GM21737 (cell line): ENCODE measurements at regions not wholly inside any gene's neighbourhood (a gene's known extent, or its start where the extent isn't known, plus 50 kb on each side); places are given as distances from the start of the nearest gene placed in this dataset.
"Not testable (repeated sequence)": the region's sequence is repeated elsewhere in the genome, so short reads cannot be mapped to it uniquely, and the experiment has no call there.

ENCODE experiments used
- ATAC-seq: cut with Tn5 transposase; IDR thresholded peaks from one replicate; pipeline ENCODE4 v1.9.1; 2021; ENCODE audit warnings: mild to moderate bottlenecking, moderate library complexity; ENCODE audit not compliant: unreplicated experiment

DNA sequence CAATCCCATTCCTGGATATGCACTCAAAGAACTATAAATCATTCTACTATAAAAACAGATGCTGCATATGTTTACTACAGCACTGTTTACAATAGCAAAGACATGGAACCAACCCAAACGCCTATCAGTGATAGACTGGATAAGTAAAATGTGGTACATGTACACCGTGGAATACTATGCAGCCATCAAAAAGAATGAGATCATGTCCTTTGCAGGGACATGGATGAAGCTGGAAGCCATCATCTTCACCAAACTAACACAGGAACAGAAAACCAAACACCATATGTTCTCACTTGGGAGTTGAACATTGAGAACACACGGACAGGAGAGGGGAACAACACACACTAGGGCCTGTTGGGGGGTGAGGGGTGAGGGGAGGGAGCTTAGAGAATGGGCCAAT is 274.9 kb upstream of the KIAA1217 start:
- ATAC-seq, result not testable (repeated sequence)

DNA sequence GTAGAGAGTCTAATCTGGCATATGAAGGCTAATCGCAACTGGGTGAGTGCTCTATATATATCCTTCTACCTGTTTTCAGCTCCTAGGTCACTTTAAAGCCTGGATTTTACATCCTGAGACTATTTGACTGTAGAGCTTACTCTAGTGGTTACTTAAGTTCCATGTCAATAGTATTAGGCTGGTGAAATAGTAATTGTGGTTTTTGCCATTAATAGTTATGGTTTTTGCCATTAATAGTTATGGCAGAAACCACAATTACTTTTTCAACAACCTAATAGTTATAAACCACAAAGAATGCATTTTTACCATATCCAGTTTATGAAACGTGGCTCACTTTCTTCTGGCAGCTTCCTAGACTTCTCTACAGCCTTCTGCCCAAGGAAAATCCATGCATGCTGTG is 263.1 kb upstream of the KIAA1217 start:
- ATAC-seq, result no peak

DNA sequence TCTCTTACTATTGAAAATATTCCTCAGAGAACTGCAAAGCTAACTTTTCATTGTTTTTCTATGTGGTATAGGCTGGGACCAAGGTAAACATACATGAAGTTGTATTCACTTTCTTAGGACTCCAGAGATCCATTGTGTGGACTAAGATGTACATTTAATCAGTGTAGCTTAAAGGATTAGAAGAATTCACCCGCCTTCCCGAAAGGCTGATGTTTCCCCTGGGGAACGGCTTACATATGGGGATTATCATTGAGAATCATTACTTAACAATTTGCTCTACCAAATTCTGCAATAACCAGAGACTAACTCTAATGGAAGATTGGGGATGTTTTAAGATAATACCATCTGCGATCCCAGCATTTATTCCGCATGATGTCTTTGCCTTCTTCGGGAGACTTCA is 257.1 kb upstream of the KIAA1217 start:
- no peak for ATAC-seq

DNA sequence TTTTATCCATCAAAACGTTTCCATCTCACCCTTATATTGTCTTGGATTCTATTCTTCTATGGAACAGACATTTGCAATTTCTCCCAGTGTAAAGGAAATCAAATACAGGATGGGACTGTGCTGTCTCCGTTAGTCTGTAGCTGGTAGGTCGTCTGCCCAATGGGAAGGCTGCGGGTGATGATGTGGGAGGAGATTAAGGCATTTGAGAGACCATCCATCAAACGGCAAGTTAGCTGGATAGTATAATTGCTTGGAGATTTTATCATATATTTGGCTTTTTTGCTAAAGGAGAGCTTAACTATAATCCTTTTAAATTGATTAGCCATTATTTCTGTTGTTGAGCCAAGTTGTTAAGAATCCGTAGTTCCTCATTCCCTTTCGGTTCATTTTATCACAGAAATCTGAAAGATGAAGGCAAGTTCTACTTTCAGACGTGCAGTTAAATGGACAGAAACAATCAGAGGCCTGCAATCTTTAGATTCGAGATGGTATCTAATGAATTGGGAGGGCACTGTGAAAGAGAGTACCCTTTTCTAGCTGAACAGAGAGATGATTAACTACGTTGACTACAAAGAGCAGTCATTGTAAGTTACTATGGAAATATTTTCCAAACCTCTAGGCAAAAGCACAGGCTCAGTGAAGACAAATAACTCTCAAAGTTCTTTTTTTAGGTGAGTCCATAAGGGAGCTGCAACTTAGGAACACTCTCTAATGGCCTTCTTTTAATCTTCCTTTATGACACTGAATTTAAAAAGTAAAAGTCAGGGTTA is 253.3 kb upstream of the KIAA1217 start:
- no peak for ATAC-seq

DNA sequence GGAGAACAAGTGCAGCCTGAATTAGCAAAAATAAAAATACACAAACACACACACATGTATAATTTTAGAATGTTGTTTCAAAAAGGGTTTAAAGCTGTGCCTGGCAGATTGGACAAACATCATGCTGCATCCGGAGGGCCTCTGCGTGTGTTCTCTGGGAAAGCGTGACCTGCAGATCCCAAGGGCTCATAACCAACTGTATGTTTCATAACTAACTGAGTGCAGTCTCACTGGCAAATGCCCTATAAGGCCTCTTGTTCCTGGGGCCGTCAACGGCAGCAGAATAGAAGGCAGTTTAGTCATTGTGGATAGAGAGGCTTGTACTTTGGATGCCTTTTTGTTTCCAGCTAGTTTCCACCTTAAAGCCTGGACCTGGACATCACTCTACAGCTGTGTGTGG is 243.8 kb upstream of the KIAA1217 start:
- ATAC-seq, result no peak

DNA sequence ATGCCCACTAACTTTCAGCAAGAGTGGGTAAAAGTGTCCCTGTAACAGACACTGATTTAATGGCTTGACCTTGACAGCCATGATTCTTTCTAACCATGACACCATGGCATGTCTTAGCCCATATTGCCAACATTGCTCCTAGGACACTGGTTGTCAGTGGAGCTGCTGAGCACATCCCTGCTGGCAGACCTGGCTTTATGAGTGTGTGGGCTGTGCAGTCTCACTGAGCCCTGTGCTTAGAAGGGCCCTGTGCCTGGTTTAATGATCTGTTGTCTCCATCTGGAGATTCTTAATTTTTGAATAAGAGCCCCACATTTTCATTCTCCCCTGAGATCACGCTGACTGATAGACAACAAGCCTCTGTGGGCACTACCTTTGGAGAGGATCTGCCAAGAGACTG is 243.1 kb upstream of the KIAA1217 start:
- ATAC-seq, result no peak

DNA sequence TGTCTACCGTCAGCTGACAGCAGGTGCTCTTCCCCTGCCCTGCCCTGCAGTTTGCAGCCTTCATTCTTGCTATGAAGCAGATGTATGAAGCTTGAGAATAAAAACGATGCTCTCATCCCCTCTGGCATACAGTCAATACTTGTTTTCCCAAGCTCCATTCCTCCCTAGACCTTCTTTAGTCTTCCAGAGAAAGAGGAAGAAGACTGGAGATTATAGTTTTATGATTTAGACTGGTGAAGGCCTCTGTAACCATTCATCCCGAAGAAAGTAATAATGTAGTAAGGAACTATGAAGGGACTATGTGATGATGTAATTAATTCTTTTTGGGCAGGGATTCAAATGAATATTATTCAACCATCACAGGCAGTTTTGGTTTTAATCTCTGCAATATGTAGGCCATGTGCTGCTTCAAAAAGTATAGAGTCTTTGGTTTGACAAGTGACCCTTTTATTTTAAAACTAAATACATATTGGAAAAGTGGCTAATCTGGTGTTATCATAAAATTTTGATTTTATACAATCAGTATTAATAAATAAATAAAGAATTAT is 242.4 kb upstream of the KIAA1217 start:
- no peak for ATAC-seq

DNA sequence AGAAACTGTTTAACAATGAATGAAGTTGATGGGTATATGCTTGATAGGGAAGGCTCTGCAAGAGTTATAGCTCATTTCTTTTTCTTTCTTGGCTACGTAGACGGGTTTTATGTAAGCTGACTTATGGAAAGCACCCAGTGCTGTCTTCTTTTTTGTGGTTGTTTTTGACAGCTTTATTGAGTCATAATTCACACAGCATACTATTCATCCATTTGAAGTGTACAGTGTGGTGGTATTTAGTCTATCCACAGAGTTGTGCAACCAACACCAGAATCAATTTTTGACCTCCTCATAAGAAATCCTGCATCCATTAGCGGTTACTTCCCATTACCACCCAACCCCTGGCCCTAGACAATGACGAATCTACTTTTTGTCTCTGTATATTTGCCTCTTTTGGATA is 240.6 kb upstream of the KIAA1217 start:
- no peak for ATAC-seq

DNA sequence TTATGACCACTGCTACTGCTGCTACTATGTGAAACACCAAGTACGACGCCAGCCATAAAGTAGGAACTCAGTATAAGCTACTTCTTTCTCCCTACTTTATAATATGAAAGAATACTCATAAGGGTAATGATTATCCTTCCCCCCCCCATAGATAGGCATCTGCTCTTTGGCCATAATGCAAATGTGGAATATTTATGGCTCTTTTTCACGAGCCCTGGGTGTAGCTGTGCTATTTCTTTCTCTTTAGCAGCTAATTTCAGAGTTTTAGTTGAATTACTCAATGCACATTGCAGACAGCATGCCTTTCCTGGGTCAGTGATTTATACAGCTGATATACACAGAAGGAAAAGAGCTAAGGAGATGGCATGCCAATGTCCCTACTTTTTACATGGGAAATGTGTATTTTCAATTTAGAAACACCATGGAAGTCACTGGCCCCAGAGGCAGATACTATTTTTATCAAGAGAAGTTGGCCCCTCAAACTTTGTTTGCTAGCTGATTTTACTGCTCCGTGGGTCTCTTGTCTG is 234.1 kb upstream of the KIAA1217 start:
- no peak for ATAC-seq

DNA sequence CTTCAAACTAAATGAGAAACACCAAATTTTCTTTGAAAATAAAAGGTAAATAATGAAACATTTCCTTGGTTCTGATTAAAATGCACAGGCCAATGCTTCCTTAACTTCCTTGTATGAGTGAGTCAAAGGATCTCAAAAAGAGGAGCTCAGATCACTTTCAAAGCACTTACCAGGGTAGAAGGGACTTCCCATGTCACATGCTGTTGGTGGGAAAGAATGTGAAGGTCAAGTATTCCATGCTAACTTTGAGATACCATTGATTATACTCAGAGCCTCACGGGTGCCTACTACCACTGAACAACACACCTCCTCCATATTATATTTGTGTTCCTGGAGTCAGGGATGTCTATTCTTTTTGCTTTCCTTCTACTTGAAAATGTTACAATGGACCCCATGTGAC is 233.5 kb upstream of the KIAA1217 start:
- ATAC-seq, result no peak

DNA sequence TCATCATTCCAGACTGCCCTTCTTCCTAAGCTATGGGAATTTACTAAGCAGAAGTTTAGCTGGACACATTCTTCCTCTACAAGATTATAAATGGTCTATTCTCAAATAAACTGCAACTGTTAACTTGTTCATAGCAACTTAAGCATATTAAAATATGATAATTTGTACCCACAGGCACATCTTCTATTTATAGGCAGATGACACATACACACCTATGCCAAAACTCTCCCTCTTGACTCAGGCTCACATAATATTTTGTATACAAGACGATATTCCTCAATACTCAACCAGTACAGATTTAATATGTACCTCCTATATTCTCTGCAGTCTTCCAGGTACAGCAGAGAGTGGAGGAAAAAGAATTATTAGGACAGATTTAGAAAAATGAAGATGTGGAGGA is 232.7 kb upstream of the KIAA1217 start:
- ATAC-seq, result no peak

DNA sequence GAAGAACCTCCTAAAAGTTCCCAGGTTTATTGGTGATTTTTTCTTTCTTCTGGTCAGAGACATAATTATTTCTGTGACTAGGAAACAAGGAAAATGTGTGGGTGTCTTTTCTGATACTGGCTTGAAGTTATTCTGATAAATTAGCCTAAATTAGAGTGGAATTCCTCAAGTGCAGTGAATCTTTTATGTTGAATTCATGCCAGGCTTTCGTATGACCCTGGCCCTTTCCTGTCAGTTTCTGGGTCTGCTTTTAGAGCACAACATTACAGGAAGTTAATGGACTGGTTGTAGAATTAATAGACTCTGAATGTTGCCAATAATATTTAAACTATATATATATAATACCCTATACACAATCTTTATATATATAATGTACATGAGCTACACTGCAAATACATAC is 230.6 kb upstream of the KIAA1217 start:
- ATAC-seq, result no peak

DNA sequence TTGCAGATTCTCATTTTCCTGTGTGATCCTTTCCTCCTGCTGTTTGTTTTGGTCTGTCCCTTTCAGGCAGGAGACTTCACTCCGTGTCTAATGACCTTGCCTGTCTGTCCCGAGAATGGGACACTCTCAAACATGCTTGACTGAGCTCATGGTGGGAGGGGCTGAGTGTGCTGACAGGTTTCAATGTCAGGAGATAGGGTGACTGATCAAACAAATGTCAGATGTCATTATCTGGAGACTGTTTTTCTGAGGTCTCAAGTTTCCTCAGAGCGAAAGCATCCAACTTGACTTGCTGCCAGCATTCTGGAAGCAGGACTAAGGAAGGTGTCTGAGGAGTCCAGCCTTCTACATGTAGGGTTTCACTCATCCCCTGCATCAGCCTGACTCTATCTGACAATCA is 228.8 kb upstream of the KIAA1217 start:
- ATAC-seq, result no peak

DNA sequence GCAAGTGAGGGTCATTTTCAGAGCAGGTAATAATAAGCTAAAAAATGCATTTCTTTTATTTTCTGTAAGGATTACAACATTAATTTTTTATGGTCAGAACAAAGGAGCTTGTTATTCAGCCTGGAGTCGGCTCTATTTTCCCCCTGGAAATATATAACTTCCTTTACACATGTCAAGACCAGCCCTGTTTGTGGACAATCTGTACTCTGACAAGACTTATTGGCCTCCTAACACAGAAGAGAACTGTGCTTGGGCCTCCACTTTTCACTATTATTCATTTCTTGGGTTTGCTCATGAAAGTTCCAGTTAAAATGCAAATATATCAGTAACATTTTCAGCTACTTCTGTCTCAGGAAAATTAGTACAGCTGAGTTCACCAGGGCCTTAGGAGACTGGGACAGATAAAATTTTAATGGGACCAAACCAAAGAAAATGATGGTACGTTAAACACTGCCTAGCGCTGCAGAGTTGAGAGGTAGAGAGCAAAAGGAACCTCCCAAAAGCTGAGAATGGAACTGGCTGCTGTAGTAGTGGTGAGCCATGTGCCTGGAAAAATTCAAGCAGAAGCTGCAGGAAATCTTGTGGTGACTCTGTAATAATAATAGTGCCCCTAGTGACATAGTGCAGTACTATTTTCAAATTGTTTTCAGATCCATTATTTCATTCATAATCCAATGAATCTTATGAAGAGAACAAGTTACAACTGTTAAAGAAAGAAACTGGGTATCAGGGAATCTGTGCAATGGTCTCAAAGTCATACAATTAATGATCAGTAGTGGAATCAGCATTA is 227.2 kb upstream of the KIAA1217 start:
- no peak for ATAC-seq

DNA sequence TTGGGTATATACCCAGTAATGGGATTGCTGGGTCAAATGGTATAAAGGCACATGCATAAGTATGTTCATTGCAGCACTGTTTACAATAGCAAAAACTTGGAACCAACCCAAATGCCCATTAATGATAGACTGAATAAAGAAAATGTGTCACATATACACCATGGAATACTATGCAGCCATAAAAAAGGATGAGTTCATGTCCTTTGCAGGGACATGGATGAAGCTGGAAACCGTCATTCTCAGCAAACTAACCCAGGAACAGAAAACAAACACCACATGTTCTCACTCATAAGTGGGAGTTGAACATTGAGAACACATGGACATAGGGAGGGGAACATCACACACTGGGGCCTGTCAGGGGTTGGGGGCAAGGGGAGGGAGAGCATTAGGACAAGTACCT is 224.5 kb upstream of the KIAA1217 start:
- not testable (repeated sequence) for ATAC-seq

DNA sequence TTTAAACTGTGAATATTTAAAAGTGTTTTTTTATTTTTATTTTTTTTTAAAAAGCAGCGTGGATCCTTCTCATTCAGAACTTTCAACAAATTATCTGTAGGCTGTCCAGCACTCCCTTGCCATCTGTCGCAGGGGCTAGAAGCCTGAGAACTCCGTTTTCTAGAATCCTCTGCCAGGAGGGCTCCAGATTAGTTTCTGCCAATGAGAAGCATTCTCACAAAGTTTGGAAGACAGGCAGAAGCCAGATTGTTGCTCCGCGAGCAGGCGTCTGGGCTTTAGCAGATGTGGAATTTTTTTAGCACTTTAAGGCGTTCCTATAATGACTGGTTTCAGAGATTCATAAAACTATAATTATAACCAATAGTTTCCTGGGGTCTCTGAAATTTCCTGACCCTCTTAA is 220.9 kb upstream of the KIAA1217 start:
- no peak for ATAC-seq

DNA sequence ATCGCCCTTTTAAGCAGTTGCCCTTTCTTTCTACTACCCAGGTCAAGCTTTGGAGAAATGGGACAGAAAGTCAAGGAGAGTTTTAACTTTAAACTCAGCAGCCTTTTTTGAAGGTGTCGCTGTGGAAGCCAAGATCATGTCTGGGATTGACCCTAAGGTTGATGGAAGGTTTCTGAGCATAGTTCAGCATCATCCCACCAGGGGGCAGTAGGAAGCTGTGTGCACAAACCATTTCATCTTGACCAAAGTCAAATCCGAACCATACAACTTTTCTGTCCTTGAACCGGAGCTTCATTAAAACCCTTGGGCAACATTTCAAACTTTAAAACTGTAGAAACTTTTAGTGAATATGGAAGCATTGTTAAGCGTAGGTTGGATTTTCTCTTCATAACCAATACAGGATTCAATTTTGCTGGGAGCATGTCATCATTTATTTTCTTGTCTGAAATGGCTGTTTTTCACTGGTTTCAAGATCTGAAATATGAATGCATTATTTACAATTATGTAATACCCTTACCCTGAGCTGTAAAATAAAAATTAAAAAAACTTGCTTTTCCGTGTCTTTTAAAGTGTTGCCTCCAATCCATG is 214.4 kb upstream of the KIAA1217 start:
- ATAC-seq, result no peak

DNA sequence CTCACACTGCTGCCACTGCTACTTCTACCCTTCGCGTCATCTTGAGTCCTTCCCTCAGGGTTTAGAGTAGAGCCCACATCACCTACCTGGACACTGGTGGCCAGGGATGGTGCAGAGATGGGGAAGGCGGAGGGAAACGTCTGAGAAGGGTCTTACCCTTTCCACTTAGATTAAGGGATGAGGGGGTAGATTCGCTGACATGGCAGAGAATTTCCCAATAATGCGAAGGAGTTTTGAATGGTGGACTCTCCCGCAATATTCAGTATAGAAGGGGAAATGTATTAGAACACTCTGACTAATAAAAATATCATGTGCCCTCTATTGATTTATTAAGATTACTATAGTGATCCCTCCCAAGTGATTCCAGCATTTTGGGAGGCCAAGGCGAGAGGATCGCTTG is 209.5 kb upstream of the KIAA1217 start:
- ATAC-seq, result no peak

DNA sequence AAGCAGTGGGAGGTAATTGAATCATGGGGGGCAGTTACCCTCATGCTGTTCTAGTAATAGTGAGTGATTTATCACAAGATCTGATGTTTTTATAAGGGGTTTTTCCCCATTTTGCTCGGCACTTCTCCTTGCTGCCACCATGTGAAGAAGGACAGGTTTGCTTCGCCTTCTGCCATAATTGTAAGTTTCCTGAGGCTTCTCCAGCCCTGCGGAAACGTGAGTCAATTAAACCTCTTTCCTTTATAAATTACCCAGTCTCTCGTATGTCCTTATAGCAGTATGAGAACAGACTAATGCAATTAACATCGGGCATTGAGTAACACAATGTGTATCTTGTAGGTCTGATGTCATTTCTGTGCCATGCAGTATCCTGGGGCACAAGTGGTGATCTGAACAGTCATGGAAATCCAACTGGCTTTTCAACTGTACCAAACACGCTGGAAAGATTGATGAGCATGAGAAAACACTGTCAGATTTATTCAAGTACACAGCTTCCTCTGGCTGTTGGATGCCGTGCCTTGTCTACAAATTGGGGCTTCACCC is 208.6 kb upstream of the KIAA1217 start:
- ATAC-seq, result no peak

DNA sequence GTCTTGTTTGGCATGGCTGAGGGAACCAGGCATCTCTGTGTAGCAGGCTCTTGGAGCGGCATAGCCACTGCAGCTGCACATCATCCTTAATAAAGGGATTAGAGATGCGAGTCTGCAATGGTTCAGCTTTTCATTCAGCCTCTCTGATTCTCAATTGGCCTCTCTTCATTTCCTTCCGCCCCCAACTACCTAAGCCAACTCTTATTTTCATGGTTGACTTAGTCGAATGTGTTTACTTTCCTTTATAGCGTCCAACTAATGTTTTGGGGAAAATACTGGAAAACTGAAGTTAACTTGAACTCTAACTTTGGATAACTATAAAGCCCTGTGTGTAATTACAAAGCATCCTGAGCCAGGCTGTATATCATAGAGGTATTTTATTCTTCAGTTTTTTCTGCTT is 202.2 kb upstream of the KIAA1217 start:
- no peak for ATAC-seq

DNA sequence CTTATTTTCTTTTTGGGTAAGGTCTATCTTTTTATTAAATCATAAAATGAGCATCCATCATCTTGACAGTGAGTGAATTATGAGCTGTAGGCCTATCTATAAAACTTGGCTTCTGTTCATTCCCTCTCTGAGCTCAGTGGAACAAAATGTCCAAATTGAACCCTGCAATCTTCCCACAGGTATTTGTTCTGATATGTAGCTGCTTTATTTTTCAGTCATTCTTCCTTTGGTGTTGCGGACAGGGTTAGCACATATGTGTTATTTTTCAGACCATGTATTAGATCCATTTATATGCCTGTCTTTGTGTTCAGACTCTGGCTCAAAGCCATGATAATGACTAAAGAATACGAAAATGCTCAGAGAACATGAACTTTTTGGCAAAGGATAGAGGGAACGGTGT is 201.6 kb upstream of the KIAA1217 start:
- ATAC-seq, result no peak
